ENCODE measurements at regions not wholly inside any gene's neighbourhood (a gene's known extent, or its start where the extent isn't known, plus 50 kb on each side); places are given as distances from the start of the nearest gene placed in this dataset.

DNA sequence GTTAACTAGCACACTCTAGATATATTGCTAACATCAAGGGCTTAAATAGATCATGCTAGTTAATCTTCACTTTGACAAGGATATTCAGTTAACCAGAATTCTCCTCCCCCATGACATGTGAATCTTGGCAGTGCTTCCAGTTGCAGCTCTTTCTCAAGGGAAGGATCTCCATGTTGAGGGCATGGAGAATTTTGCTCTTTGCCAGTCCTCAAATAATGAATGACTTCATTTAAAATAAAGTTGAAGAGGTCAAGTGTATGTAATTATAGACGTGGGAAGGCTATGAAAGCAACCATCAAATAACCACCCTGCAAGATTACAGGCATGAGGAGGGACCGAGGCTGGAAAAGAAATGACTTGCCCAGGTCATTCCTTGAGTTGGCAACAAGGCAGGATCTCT is 87.3 kb upstream of the CPEB2 start:
- TF ChIP-seq, protein P1, sequence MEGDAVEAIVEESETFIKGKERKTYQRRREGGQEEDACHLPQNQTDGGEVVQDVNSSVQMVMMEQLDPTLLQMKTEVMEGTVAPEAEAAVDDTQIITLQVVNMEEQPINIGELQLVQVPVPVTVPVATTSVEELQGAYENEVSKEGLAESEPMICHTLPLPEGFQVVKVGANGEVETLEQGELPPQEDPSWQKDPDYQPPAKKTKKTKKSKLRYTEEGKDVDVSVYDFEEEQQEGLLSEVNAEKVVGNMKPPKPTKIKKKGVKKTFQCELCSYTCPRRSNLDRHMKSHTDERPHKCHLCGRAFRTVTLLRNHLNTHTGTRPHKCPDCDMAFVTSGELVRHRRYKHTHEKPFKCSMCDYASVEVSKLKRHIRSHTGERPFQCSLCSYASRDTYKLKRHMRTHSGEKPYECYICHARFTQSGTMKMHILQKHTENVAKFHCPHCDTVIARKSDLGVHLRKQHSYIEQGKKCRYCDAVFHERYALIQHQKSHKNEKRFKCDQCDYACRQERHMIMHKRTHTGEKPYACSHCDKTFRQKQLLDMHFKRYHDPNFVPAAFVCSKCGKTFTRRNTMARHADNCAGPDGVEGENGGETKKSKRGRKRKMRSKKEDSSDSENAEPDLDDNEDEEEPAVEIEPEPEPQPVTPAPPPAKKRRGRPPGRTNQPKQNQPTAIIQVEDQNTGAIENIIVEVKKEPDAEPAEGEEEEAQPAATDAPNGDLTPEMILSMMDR (IDR thresholded peaks at IDR 0.05), result no peak
- TF ChIP-seq EP300 (IDR thresholded peaks at IDR 0.05), result no peak

All from tibial nerve (tissue), 4 donors.